ENCODE measurements at regions not wholly inside any gene's neighbourhood (a gene's known extent, or its start where the extent isn't known, plus 50 kb on each side); places are given as distances from the start of the nearest gene placed in this dataset.

GRCh38 chr11:26093206-26093605 is 238.7 kb upstream of the ANO3 start:
- no peak for DNase-seq (ENCODE audit: low read depth)

GRCh38 chr11:26095340-26095739 is 236.6 kb upstream of the ANO3 start:
- no peak for DNase-seq (ENCODE audit: low read depth)

- DNase-seq (ENCODE audit: low read depth) = no peak
These were observed 235.5 kb upstream of the ANO3 start for GRCh38 chr11:26096451-26096850.

DNA sequence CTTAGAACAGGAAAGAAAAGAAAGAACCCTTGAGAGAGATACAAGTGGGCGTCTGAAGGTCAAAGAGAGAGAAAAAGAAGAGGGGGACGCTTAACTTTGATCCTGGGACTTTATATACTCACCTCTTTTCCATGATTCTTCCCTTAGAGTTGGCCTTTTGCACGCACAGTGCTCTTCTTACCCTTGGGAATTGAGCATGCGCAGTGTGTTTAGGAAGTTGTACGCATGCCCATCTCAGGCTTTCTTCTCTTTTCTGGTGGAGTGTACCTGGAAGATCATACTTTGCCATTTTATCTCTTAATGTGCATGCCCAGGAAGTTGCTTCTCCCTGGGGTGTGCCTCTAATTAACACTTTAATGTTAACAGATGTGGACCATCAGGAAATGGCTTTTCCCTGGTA is 229.6 kb upstream of the ANO3 start:
- DNase-seq (ENCODE audit: low read depth) = no peak

DNA sequence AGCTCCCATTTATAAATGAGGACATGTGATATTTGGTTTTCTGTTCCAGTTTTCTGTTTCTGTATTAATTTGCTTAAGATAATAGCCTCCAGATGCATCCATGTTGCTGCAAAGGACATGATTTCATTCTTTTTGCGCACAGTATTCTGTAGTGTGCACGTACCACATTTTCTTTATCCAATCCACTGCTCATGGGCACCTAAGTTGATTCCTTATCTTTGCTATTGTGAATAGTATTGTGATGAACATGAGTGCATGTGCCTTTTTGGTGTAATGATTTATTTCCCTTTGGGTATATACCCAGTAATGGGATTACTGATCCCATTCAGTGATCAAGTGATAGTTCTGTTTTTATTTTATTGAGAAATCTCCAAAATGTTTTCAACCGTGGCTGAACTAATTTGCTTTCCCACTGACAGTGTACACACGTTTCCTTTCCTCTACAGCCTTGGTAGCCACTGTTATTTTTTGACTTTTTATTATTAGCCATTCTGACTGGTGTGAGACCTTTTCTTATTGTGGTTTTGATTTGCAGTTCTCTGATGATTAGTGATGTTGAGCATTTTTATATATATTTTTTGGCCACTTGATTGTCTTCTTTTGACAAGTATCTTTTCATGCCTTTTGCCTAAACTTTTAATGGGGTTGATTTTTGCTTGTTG is 226.0 kb upstream of the ANO3 start:
- no peak for DNase-seq (ENCODE audit: low read depth)

- no peak for DNase-seq (ENCODE audit: low read depth)
These were observed 225.2 kb upstream of the ANO3 start for GRCh38 chr11:26106726-26107125.

DNA sequence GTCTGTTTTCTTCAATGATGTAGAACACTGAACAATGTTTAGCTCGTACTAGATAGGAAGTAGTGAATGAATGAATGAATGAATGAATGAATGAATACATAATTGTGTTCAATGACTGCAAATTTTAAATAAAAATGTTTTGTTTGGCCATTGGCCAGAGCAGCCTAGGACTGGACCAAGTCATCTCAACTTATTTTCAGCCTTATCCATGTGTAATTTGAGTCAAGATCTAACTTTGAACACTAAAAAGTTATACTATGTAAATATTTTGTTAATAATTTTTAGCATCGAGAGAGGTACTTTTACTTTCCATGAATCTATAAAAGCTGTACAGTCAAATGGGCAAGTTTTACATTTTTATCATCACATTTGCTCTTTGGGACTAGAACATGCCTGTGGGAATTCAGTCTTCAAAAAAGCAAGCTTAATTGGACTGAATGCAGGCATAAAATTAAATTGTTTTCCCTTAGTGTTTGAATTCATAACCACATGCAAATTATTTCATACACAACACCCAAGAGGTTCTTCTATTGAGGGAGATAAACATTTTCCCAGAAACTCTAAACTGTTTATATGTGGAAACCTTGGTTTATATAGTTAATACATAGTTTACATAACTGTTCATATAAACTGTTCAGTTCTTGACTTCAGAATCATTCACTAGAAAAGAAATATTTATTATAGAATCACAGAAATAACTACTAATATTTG is 222.1 kb upstream of the ANO3 start:
- DNase-seq (ENCODE audit: low read depth) = no peak

DNA sequence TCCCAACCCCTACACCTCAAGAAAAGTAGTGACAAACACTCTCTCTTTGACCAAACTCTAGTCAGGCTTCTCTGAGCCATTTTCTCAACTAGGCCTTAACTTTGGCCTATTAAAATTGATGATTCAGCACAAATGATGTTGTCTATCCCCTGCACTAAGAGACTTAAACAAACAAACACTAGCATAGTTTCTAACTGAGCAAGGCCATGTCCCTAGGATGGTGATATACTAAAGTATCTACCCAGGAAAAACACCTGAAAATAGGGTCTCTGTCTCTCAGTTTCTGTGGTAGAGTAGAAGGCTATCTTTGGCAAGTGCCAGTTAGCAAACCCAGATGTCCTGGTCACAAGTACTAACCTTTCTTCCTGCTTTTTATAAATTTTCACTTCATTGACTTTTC is 219.7 kb upstream of the ANO3 start:
- no peak for DNase-seq (ENCODE audit: low read depth)

DNA sequence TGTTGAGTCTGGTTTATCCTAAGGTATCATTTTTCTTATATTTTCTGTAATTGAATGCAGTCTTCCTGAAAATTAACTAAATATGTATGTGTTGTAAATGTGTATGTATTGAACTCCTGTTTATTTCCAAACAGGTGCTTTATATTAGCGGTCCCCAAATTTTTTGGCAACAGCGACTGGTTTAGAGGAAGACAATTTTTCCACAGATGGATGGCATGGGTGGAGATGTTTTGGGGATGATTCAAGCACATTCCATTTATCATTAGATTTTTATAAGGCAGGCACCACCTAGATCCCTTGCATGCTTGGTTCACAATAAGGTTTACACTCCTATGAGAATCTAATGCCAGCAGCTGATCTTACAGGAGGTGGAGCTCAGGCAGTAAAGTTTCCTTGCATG is 210.5 kb upstream of the ANO3 start:
- no peak for DNase-seq (ENCODE audit: low read depth)

DNA sequence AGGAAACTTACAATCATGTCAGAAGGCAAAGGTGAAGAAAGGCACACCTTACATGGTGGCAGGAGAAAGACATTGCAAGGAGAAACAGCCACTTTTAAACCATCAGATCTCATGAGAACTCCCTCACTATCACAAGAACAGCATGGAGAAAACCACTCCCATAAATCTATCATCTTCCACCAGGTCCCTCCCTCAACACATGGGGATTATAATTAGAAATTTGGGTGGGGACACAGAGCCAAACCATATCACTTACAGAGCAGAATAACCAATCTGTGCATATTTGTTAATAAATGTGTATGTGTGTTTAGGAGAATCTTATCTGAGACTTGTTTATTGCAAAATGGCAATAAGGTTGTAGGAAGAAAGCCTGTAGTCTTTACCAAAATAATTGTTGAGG is 205.2 kb upstream of the ANO3 start:
- no peak for DNase-seq (ENCODE audit: low read depth)

DNA sequence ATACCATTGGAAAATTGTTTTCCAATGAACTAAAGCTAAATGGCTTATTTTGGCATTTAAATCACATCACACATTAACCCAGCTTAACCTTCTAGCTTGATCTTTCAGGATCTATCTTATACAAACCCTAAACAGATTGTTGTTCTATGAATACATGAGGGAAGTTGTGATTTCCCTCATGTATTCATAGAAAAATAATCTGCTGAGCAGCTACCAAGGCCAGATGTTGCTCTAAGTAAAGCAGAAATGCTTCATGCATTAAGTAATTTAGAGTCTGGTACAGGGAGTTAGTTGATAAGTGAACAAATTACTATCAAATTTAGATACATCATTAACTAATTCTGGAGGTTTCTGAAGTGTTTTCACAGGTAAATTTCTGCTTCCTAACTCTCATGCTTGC is 204.6 kb upstream of the ANO3 start:
- DNase-seq (ENCODE audit: low read depth) = no peak

DNA sequence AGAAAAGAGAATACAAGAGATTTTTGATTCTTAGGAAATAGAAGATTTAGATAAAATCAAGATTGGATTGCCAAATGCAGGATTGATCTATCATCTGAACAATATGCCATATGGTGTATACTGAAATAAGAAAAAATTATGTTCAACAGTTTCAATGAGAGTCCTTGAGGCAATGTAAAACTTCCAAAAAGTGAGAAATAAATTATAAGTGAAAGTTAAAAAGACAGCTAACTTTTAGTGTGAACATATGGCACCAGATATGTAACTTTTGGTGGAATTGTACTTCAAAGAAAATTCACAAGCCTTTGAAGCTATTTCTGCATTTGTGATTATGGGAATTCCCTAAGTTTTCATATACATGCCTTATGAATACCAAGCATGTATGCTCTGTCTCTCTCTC is 200.5 kb upstream of the ANO3 start:
- no peak for DNase-seq (ENCODE audit: low read depth)

DNA sequence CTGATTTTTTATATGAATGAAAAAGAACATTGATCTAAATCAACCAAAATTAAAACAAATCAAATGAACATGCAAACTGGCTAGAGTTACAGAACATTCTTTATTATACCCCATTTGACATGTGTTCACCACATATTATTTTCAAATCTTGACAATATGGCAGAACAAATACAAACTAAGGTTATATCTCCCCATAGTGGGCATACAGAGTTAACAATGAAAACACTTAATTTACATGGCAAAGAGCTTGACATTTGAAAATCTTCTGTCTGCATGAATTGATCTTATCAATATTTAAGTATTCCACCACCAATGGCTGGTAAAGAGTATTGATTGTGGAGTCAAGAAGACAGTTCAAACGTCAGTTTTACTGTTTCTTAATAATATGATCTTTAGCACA is 197.9 kb upstream of the ANO3 start:
- no peak for DNase-seq (ENCODE audit: low read depth)

DNA sequence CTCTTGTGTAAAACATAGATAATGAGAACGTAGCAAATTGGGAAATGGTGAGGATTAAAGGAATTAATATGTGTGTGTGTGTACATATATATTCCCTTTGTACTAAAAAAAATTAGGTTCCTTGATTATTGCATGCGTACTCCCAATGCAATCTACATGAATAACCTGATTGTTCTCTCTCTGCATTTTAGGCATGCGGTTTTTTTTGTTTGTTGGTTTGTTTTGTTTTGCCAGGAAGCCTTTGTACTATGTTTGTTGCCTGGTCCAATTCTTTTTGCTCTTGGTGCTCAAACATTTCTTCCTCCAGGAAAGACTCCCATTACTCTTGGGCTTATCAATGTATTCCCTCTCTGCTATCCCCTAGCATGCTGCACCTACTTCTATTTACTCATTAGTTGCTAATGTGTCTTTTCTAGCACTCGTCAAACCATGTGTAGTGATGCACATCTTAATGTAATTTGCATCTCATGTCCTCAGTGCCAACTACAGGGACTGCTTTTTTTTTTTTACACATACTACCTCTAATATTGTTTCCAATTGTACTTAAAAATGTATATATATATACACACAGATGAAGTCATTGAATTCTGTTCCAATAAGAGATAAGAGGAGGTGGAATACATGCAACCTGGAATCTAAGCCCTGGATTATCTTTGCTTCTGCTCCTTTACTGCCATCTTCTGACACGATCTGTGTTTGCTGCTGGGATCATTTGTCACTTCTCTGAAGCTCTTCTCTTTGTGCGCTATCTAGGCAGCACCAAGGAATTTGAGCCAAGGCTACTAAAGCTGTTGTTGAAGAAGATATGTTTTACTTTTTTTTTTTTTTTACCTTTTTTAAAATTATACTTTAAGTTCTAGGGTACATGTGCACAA is 197.2 kb upstream of the ANO3 start:
- DNase-seq (ENCODE audit: low read depth) = no peak

- no peak for DNase-seq (ENCODE audit: low read depth)
These were observed 194.3 kb upstream of the ANO3 start for GRCh38 chr11:26137651-26138050.

GRCh38 chr11:26142891-26143290 is 189.0 kb upstream of the ANO3 start:
- DNase-seq (ENCODE audit: low read depth) = no peak

- no peak for DNase-seq (ENCODE audit: low read depth)
These were observed 188.2 kb upstream of the ANO3 start for GRCh38 chr11:26143566-26144290.

- no peak for DNase-seq (ENCODE audit: low read depth)
These were observed 187.6 kb upstream of the ANO3 start for GRCh38 chr11:26144291-26144690.

- DNase-seq (ENCODE audit: low read depth) = no peak
These were observed 187.0 kb upstream of the ANO3 start for GRCh38 chr11:26144911-26145310.

- DNase-seq (ENCODE audit: low read depth) = no peak
These were observed 182.3 kb upstream of the ANO3 start for GRCh38 chr11:26149585-26149984.

DNA sequence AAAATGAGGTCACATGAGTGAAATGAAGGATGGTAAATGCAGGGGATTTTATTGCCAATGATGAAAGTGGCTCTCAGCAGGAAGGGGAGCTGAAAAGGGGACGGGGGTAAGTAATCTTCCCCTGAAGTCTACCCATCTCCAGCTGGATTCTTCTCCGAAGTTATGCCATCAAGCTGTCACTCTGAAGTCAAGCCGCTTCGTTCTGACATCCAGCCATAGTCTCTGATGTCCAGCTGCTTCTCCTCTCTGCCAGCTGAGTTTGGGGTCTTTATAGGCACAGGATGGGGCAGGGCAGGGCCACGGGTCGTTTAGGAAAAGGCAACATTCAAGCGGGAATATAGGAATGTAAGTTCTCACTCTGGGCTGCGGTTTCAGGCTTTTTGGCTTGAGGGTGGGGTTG is 181.9 kb upstream of the ANO3 start:
- no peak for DNase-seq (ENCODE audit: low read depth)

- no peak for DNase-seq (ENCODE audit: low read depth)
These were observed 173.7 kb upstream of the ANO3 start for GRCh38 chr11:26158251-26158650.
